GM12878 (cell line): ENCODE measurements at regions not wholly inside any gene's neighbourhood (a gene's known extent, or its start where the extent isn't known, plus 50 kb on each side); places are given as distances from the start of the nearest gene placed in this dataset.

Experiments
- ATAC-seq: fragments of 200-7000 bp; cut with Tn5 transposase; 3 replicates; pipeline ENCODE4 v1.9.1; 2020; ENCODE audit warnings: mild to moderate bottlenecking, moderate library complexity
- BruUV-seq: library from RNA; stranded (reverse); fragments of 400-500 nt; replicated peaks from 2 replicates; lab custom pipeline; 2021; lab: Mats Ljungman, UMichigan
- CTCF ChIA-PET: fragments of 300-600 bp; sonication (Branson Sonifier 250); formaldehyde crosslinking; extraction: SDS; loops from one replicate; lab custom pipeline; 2021; ENCODE audit warnings: inconsistent platforms; lab: Yijun Ruan, JAX
- POLR2A ChIA-PET: fragments of 350-600 bp; formaldehyde crosslinking; extraction: SDS; loops from one replicate; lab custom pipeline; 2021; ENCODE audit warnings: inconsistent platforms; lab: Charles Lee
- RAD21 ChIA-PET: fragments of 300-600 bp; sonication (Branson Sonifier 250); formaldehyde crosslinking; loops from one replicate; lab custom pipeline; 2023; ENCODE audit warnings: antibody characterized with exemption; ENCODE audit not compliant: unreplicated experiment; lab: Charles Lee
- SMC1A ChIA-PET: fragments of 300-600 bp; sonication (Branson Sonifier 250); formaldehyde crosslinking; loops from one replicate; lab custom pipeline; 2023; ENCODE audit not compliant: unreplicated experiment, uncharacterized antibody; lab: Charles Lee
- DNase-seq: peaks from one replicate; pipeline ENCODE4 v3.0.0-alpha.2; 2011; ENCODE audit warnings: low read depth, low spot score
- FAIRE-seq: peaks from 3 replicates; lab custom pipeline; 2011; peaks lifted over from hg19 to GRCh38; lab: Jason Lieb, UNC
- H2AFZ ChIP-seq: 2 replicates; pipeline ENCODE4 v1.6.0; 2011; ENCODE audit warnings: low read depth, low read length, control low read depth; ENCODE audit not compliant: control insufficient read depth
- H3K27ac ChIP-seq: 2 replicates; pipeline ENCODE4 v1.5.1; 2011; ENCODE audit warnings: control low read depth; ENCODE audit not compliant: control insufficient read depth, insufficient read depth
- H3K27me3 ChIP-seq, 2 experiments: replicated peaks in 1 of 2; 2 replicates each; pipeline versions ENCODE4 v1.6.0 to v1.6.1; 2011; ENCODE audit warnings: low read length in 1 of 2; ENCODE audit not compliant: control insufficient read depth in 2 of 2, insufficient read depth in 2 of 2
- H3K36me3 ChIP-seq, 2 experiments: 2 replicates each; pipeline ENCODE4 v1.5.1; 2011; ENCODE audit warnings: low read length in 1 of 2; ENCODE audit not compliant: control insufficient read depth in 2 of 2, insufficient read depth in 2 of 2
- H3K4me1 ChIP-seq: 2 replicates; pipeline ENCODE4 v1.6.1; 2011; ENCODE audit warnings: mild to moderate bottlenecking, low read length, moderate library complexity, mixed read lengths; ENCODE audit not compliant: control insufficient read depth, insufficient read depth
- H3K4me2 ChIP-seq: 2 replicates; pipeline ENCODE4 v1.6.0; 2011; ENCODE audit warnings: control low read depth; ENCODE audit not compliant: control insufficient read depth, insufficient read depth
- H3K4me3 ChIP-seq: fragments of 200-600 bp; sonication (generic); 2 replicates; pipeline ENCODE4 v1.5.1; 2016
- H3K79me2 ChIP-seq: 2 replicates; pipeline ENCODE4 v1.6.0; 2011; ENCODE audit warnings: low read length; ENCODE audit not compliant: control insufficient read depth, insufficient read depth
- H3K9ac ChIP-seq: 2 replicates; pipeline ENCODE4 v1.8.0; 2011; ENCODE audit warnings: low read length, control low read depth, mixed read lengths; ENCODE audit not compliant: control insufficient read depth, insufficient read depth
- H3K9me3 ChIP-seq: replicated peaks from 3 replicates; pipeline ENCODE4 v1.5.1; 2011; ENCODE audit warnings: mild to moderate bottlenecking, low read length; ENCODE audit not compliant: control insufficient read depth, insufficient read depth
- H4K20me1 ChIP-seq: 2 replicates; pipeline ENCODE4 v1.6.0; 2011; ENCODE audit not compliant: control insufficient read depth, insufficient read depth
- CREB1 ChIP-seq: IDR thresholded peaks from 2 replicates; pipeline ENCODE4 v1.6.1; 2012; ENCODE audit warnings: low read depth, mild to moderate bottlenecking, inconsistent platforms
- LARP7 ChIP-seq: fragments of 450-650 bp; IDR thresholded peaks from 2 replicates; pipeline ENCODE4 v1.6.1; 2017; ENCODE audit warnings: mild to moderate bottlenecking
- MTA3 ChIP-seq: IDR thresholded peaks from 2 replicates; pipeline ENCODE4 v1.6.1; 2012; ENCODE audit warnings: low read length, inconsistent platforms, borderline replicate concordance
- NFYB ChIP-seq: IDR thresholded peaks from 2 replicates; pipeline ENCODE4 v1.6.1; 2011; ENCODE audit warnings: low read depth, mild to moderate bottlenecking, low read length, improper control_type of control experiment, moderate library complexity; ENCODE audit not compliant: insufficient read depth
- PAX5 ChIP-seq: IDR thresholded peaks from 2 replicates; pipeline ENCODE4 v1.6.1; 2011; ENCODE audit warnings: low read depth, low read length, borderline replicate concordance
- SMARCA5 ChIP-seq: fragments of 450-650 bp; IDR thresholded peaks from 2 replicates; pipeline ENCODE4 v1.6.1; 2017; ENCODE audit warnings: mild to moderate bottlenecking
- SMC3 ChIP-seq: IDR thresholded peaks from 2 replicates; pipeline ENCODE4 v1.6.1; 2011; ENCODE audit warnings: low read length, improper control_type of control experiment, borderline replicate concordance
- SP1 ChIP-seq: IDR thresholded peaks from one replicate; pipeline ENCODE4 v1.6.1; 2011; ENCODE audit warnings: low read depth, low read length
- ZSCAN29 ChIP-seq: fragments of 450-650 bp; IDR thresholded peaks from 2 replicates; pipeline ENCODE4 v1.6.1; 2017; ENCODE audit warnings: mild to moderate bottlenecking, moderate library complexity
- ZZZ3 ChIP-seq: IDR thresholded peaks from 2 replicates; pipeline ENCODE4 v1.6.1; 2011; ENCODE audit warnings: low read depth; ENCODE audit not compliant: control insufficient read depth, insufficient read length
- WGBS: methylation state at CpG from one replicate; pipeline ENCODE4 v1.1.6; 2016; ENCODE audit warnings: low lambda C conversion rate; ENCODE audit not compliant: insufficient replicate concordance, insufficient coverage; ENCODE audit errors: missing lambda C conversion rate; 5-methylcytosine and 5-hydroxymethylcytosine counted together
- in situ Hi-C: fragments of 300-500 bp; cut with MboI; formaldehyde crosslinking; loops from 9 replicates; pipeline ENCODE4 v1.14.3; 2018; ENCODE audit warnings: mixed read lengths
- intact Hi-C: fragments of 100-400 bp; cut with micrococcal nuclease; formaldehyde crosslinking; loops from one replicate; pipeline ENCODE4 v1.14.2; 2022; ENCODE audit not compliant: unreplicated experiment

- peak; percentile 23; the same call in 1 of the 2 replicates for TF ChIP-seq SMC3
- no peak for TF ChIP-seq ZSCAN29
- peak; percentile 97 for TF ChIP-seq CREB1
- no peak for TF ChIP-seq MTA3
- peak; percentile 50 for TF ChIP-seq SP1
- peak; percentile 75; the same call in 1 of the 2 replicates for TF ChIP-seq PAX5
Observed at GRCh38 chr7:106425017-106425719, 140.4 kb upstream of the NAMPT start (continued).

GRCh38 chr7:106424476-106425016 lies 139.8 kb upstream of the NAMPT start:
- SMC1A ChIA-PET, result interaction anchor here (0.7 to 2.8 kb wide), 14 partner anchors 8 to 174 kb away, joined by 3 to 20 read pairs (median 4); partner anchors contain the start of gene NAMPT
- Histone ChIP-seq H3K36me3 (no peaks in the 10 kb centered on the region), H3K4me3 (0 out of 2 replicates have a peak overlapping the region, but pooled peaks have one; percentile 4), H3K4me1 (peaks cover 23% of the 10 kb centered on the region), H3K79me2 (no peaks in the 10 kb centered on the region), H3K4me2 (peak overlapping the region; percentile 43), H3K9me3 (no peaks in the 10 kb centered on the region; the same call in 2 of the 3 replicates), H3K27me3 (no peaks in the 10 kb centered on the region), H4K20me1 (no peaks in the 10 kb centered on the region), H2AFZ (peak overlapping the region; percentile 78; the same call in 1 of the 2 replicates), H3K9ac (no peak overlapping the region), H3K27ac (peak overlapping the region; percentile 81)
- intact Hi-C loops, result loop anchor here (2.0 kb wide), 2 partner anchors 78 to 140 kb away; partner anchors contain the start of gene NAMPT
- TF ChIP-seq NFYB (0 out of 2 replicates have a peak, but pooled peaks have one; percentile 17), ZZZ3 (no peak), LARP7 (no peak), SMARCA5 (0 out of 2 replicates have a peak, but pooled peaks have one; percentile 17)
- FAIRE-seq, result no peak
- RAD21 ChIA-PET, result interaction anchor here (1.1 to 2.3 kb wide), 8 partner anchors 9 to 270 kb away, joined by 3 to 15 read pairs (median 7); partner anchors contain the start of gene NAMPT
- in situ Hi-C loops, result no loop called here
- no peak for ATAC-seq
- POLR2A ChIA-PET, result interaction anchor here (0.8 to 2.9 kb wide), 3 partner anchors 139 to 308 kb away, joined by 3 to 12 read pairs (median 3); partner anchors contain the start of gene NAMPT
- 0% methylated on average over 1 of the region's 1 CpG for WGBS
- TSS peak; percentile 99 for BruUV-seq
- no peak for DNase-seq
- CTCF ChIA-PET, result interaction anchor here (0.7 to 2.0 kb wide), 6 partner anchors 9 to 249 kb away, joined by 3 to 15 read pairs (median 4); no protein-coding TSS in a partner anchor
